NCI-H1105 treated with DMSO at 0.1 percent for 48 hours (cell line): ENCODE measurements at regions not wholly inside any gene's neighbourhood (a gene's known extent, or its start where the extent isn't known, plus 50 kb on each side); places are given as distances from the start of the nearest gene placed in this dataset.
"Not testable (repeated sequence)": the region's sequence is repeated elsewhere in the genome, so short reads cannot be mapped to it uniquely, and the experiment has no call there.

Experiments
- DNase-seq: peaks from one replicate; lab custom pipeline; 2025; lab: John Stamatoyannopoulos, UW

- DNase-seq: not testable (repeated sequence)
Observed at GRCh38 chrX:140633105-140633504, 76.5 kb upstream of the LINC00632 start.

- DNase-seq: no peak
Observed at GRCh38 chrX:140608111-140608510, 101.4 kb upstream of the LINC00632 start.

DNA sequence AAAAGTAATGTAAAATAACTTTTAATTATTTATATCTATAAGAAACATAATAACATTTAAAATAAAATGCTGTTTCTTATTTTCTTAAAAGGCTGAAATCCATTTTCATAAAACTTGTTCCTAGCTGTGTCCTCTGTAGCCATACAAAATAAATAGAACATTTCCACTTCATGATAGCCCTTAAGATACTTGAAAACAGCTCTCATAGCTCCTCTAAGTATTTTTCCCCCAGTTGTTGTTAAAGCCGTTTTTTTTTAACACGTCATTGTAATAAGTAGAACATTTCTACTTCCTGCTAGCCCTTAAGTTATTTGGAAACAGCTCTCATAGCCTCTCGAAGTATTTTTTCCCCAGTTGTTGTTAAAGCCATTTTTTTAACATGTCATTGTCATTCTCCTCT lies 97.3 kb upstream of the SOX3 start:
- DNase-seq: no peak

- no peak for DNase-seq
Observed at GRCh38 chrX:140599851-140600250, 95.0 kb upstream of the SOX3 start.

DNA sequence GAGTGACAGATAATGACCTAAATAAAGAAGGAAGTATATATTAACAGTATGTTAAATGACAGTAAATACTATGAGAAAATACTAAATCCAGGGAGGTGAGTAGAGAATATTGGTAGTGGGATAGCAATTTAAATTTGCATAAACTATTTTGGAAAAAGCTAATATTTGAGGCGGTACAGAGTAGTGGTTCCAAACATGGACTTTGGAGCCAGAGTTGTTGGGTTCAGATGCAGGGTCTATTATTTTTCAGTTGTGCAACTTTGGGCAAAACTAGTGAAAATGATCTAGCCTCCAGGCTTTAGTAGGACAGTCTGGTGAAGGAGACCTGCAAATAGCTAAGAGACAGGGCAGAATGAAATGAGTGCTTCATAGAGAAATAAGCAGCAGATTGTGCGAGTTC lies 84.8 kb upstream of the SOX3 start:
- DNase-seq: no peak

DNA sequence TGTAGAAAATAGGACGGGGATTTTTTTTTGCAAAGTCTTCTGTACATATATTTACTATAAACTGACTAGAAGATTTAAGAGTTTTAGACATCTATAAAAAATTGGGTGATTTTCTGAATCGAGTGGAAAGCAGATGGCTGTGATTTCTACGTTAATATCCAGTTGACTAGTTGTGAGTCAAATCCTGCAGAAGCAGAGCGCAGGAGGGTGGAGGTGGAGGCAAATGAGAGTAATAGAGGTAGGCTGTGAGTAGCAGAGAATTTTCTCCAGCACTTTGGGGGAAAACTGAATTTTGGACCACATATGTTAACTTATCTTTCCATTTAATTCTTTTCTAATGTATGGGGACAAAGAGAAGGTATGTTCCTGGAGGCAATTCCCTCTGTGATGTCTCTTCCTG lies 82.1 kb upstream of the SOX3 start:
- DNase-seq: no peak

DNA sequence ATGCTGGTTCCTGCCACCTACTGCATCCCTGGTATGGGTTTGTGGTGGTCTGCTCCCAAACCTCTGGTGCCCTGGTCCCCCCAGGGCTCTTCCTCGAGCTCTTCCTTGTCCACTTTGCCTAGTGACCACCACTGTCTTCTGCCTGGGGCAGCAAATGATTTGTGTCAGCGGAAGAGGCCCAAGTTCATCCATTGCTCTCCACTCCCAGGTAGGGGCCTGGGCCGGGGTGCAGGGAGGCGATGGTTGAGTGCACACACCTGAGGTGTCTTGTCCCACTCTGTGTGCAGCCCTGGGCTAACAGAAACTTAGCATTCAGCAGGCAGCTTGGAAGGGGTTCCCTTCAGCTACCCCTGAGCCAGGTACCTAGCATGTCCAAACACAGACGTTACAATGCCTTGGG lies 75.6 kb upstream of the SOX3 start:
- DNase-seq: no peak

- peak; percentile 17 for DNase-seq
Observed at GRCh38 chrX:140572724-140573123, 67.9 kb upstream of the SOX3 start.

GRCh38 chrX:140563893-140564292 lies 59.0 kb upstream of the SOX3 start:
- no peak for DNase-seq
